Astrocyte (in vitro differentiated cells and primary cell): ENCODE measurements at regions not wholly inside any gene's neighbourhood (a gene's known extent, or its start where the extent isn't known, plus 50 kb on each side); places are given as distances from the start of the nearest gene placed in this dataset.

ENCODE experiments used
- DNase-seq: peaks from one replicate; pipeline ENCODE4 v3.0.0-alpha.2; 2010; ENCODE audit warnings: low read depth
- FAIRE-seq: peaks from 2 replicates; lab custom pipeline; 2011; peaks lifted over from hg19 to GRCh38; lab: Jason Lieb, UNC
- H2AFZ ChIP-seq: 2 replicates; pipeline ENCODE4 v1.6.0; 2012; ENCODE audit warnings: low read depth, low read length, inconsistent platforms
- H3K27ac ChIP-seq: 2 replicates; pipeline ENCODE4 v1.5.1; 2011; ENCODE audit warnings: low read depth, low read length, inconsistent platforms
- H3K27me3 ChIP-seq: 2 replicates; pipeline ENCODE4 v1.6.0; 2011; ENCODE audit warnings: low read length, inconsistent platforms; ENCODE audit not compliant: insufficient read depth
- H3K36me3 ChIP-seq: 2 replicates; pipeline ENCODE4 v1.5.1; 2011; ENCODE audit warnings: low read length, inconsistent platforms; ENCODE audit not compliant: insufficient read depth
- H3K4me1 ChIP-seq: 2 replicates; pipeline ENCODE4 v1.5.1; 2011; ENCODE audit warnings: low read length, inconsistent platforms; ENCODE audit not compliant: insufficient read depth
- H3K4me2 ChIP-seq: 2 replicates; pipeline ENCODE4 v1.6.0; 2012; ENCODE audit warnings: low read length, inconsistent platforms
- H3K4me3 ChIP-seq: 2 replicates; pipeline ENCODE4 v1.5.1; 2011; ENCODE audit warnings: low read depth, mild to moderate bottlenecking, low read length, inconsistent platforms; ENCODE audit not compliant: insufficient read depth
- H3K79me2 ChIP-seq: 2 replicates; pipeline ENCODE4 v1.6.0; 2012; ENCODE audit warnings: mild to moderate bottlenecking, low read length, inconsistent platforms; ENCODE audit not compliant: insufficient read depth
- H3K9ac ChIP-seq: 2 replicates; pipeline ENCODE4 v1.6.0; 2012; ENCODE audit warnings: mild to moderate bottlenecking, low read length, inconsistent platforms
- H3K9me3 ChIP-seq: 2 replicates; pipeline ENCODE4 v1.5.1; 2012; ENCODE audit warnings: low read depth, mild to moderate bottlenecking, low read length, inconsistent platforms; ENCODE audit not compliant: insufficient read depth
- H4K20me1 ChIP-seq: 2 replicates; pipeline ENCODE4 v1.6.0; 2012; ENCODE audit warnings: low read length, inconsistent platforms; ENCODE audit not compliant: insufficient read depth
- H3K27ac Mint-ChIP-seq: one replicate; pipeline ENCODE4 v1.8.0; 2021; ENCODE audit warnings: mild to moderate bottlenecking, mixed read lengths; ENCODE audit not compliant: unreplicated experiment
- H3K27me3 Mint-ChIP-seq: one replicate; pipeline ENCODE4 v1.8.0; 2021; ENCODE audit warnings: low read depth, mixed read lengths; ENCODE audit not compliant: unreplicated experiment
- H3K36me3 Mint-ChIP-seq: one replicate; pipeline ENCODE4 v1.8.0; 2021; ENCODE audit warnings: low read depth, mixed read lengths; ENCODE audit not compliant: unreplicated experiment
- H3K4me1 Mint-ChIP-seq: one replicate; pipeline ENCODE4 v1.8.0; 2021; ENCODE audit warnings: low read depth, mixed read lengths; ENCODE audit not compliant: unreplicated experiment
- H3K4me3 Mint-ChIP-seq: one replicate; pipeline ENCODE4 v1.8.0; 2021; ENCODE audit warnings: mild to moderate bottlenecking, moderate library complexity, mixed read lengths; ENCODE audit not compliant: unreplicated experiment
- H3K9me3 Mint-ChIP-seq: one replicate; pipeline ENCODE4 v1.8.0; 2021; ENCODE audit warnings: mild to moderate bottlenecking, mixed read lengths; ENCODE audit not compliant: unreplicated experiment
- EZH2 ChIP-seq: IDR thresholded peaks from 2 replicates; pipeline ENCODE4 v1.6.1; 2012; ENCODE audit warnings: mild to moderate bottlenecking, low read length, inconsistent platforms; ENCODE audit not compliant: insufficient read depth
- TF ChIP-seq, protein P1 (sequence below): IDR thresholded peaks from 2 replicates; pipeline ENCODE4 v1.5.1; 2011; ENCODE audit warnings: low read depth, mild to moderate bottlenecking, inconsistent platforms, low read length, moderate library complexity; ENCODE audit not compliant: insufficient read depth

DNA sequence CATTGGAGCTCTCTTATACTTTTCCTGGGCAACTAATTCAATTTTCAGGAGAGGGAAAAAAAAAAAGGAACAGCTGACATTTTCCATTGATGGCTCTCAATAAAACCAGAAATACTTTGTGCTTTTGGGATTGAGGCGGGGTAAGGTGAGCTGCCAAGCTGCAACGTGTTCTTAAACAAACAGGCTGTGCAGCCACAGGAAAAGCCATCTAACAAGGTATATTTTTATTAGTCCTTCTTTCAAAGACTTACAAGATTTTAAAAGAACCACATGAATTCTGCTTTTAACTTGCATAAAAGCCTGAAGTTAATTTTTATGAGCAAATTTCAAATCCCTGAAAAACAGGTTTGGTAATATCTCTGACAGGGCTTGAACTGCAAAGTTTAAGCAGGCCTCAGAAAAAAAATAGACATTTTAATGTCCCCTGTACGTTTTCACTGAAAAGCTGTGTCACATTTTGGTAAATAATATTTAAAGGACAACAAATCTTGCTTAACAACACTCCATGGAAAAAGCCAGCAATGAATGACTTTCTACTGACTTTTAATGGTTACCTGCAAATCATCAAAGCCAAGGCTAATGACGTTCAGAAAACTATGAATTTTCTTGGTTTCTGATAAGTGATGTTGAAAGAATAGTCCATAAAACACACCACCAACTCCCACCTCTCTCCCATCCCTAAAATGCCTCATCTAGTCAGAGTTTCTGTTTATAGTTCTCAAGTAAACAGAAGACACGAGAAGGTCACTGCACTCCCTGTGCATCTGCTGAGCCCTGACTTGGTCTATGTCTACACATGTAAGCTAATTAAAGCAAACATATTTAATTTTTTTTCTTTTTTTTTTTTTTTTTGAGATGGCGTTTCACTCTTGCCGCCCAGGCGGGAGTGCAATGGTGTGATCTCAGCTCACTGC lies 433.6 kb downstream of the PIK3R1 start:
- Histone ChIP-seq H3K27ac (no peak overlapping the region), H3K36me3 (no peaks in the 10 kb centered on the region), H3K4me3 (no peak overlapping the region), H3K79me2 (no peaks in the 10 kb centered on the region), H3K4me2 (no peak overlapping the region), H3K9ac (no peak overlapping the region), H2AFZ (no peak overlapping the region), H3K9me3 (no peaks in the 10 kb centered on the region), H3K4me1 (no peaks in the 10 kb centered on the region), H4K20me1 (no peaks in the 10 kb centered on the region), H3K27me3 (no peaks in the 10 kb centered on the region)
- no peak for DNase-seq
- Mint-ChIP-seq H3K4me3 (no peak overlapping the region), H3K36me3 (no peaks in the 10 kb centered on the region), H3K27me3 (no peaks in the 10 kb centered on the region), H3K4me1 (no peaks in the 10 kb centered on the region), H3K27ac (no peak overlapping the region), H3K9me3 (no peaks in the 10 kb centered on the region)
- FAIRE-seq = no peak
- no peak for TF ChIP-seq EZH2
- TF ChIP-seq, protein P1, sequence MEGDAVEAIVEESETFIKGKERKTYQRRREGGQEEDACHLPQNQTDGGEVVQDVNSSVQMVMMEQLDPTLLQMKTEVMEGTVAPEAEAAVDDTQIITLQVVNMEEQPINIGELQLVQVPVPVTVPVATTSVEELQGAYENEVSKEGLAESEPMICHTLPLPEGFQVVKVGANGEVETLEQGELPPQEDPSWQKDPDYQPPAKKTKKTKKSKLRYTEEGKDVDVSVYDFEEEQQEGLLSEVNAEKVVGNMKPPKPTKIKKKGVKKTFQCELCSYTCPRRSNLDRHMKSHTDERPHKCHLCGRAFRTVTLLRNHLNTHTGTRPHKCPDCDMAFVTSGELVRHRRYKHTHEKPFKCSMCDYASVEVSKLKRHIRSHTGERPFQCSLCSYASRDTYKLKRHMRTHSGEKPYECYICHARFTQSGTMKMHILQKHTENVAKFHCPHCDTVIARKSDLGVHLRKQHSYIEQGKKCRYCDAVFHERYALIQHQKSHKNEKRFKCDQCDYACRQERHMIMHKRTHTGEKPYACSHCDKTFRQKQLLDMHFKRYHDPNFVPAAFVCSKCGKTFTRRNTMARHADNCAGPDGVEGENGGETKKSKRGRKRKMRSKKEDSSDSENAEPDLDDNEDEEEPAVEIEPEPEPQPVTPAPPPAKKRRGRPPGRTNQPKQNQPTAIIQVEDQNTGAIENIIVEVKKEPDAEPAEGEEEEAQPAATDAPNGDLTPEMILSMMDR = no peak

DNA sequence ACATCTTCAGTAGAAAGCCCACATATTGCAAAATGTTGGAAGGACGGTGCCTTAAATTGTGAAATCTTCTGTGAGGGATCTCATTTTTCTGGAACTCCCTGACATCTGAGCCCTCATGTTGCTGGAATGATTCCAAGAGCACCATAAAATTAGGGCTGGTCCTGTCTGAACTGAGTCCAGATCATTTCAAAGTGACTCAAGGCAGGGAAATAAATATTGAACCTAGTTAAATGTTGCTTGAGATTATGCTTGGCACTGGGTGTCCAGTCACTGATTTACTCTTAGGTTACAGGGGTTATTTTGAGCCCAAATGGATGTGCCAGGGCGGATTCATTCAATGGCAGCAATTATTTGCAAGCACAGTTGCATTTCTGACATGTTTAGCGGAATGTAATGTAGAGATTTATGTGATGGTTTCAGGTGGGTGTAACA lies 437.0 kb downstream of the PIK3R1 start:
- Histone ChIP-seq H3K4me1 (no peaks in the 10 kb centered on the region), H4K20me1 (no peaks in the 10 kb centered on the region), H3K27ac (no peak overlapping the region), H3K79me2 (no peaks in the 10 kb centered on the region), H3K4me2 (no peak overlapping the region), H2AFZ (no peak overlapping the region), H3K27me3 (no peaks in the 10 kb centered on the region), H3K9ac (no peak overlapping the region), H3K36me3 (no peaks in the 10 kb centered on the region), H3K4me3 (no peak overlapping the region), H3K9me3 (no peaks in the 10 kb centered on the region)
- FAIRE-seq (no peak), DNase-seq (peak; percentile 25)
- H3K36me3 Mint-ChIP-seq = peaks cover 3% of the 10 kb centered on the region
- peaks cover 1% of the 10 kb centered on the region for H3K9me3 Mint-ChIP-seq
- H3K27ac Mint-ChIP-seq = no peak overlapping the region
- no peaks in the 10 kb centered on the region for H3K4me1 Mint-ChIP-seq
- H3K27me3 Mint-ChIP-seq = no peaks in the 10 kb centered on the region
- H3K4me3 Mint-ChIP-seq = no peak overlapping the region
- no peak for TF ChIP-seq EZH2
- TF ChIP-seq, protein P1 = no peak

DNA sequence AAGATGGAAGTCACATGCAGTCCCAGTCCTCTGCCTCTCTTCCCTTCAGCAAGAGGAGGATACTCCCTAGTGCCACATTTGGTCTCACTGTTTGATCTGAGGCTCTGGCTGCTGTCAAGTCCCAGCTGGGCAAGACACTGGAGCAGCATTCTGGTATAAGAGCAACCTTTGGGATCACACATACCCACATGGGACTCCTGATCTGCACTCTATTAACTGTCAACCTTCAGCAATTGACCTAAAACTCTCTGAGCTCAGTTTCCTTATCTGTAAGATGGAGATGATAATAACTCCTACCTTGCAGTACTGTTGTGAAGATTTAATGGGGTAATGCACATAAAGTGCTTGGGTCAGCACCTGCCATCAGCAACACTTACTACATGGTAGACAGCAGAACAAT lies 437.9 kb downstream of the PIK3R1 start:
- H3K27me3 ChIP-seq = no peaks in the 10 kb centered on the region
- no peak overlapping the region for H3K27ac ChIP-seq
- H3K4me3 ChIP-seq = no peak overlapping the region
- H4K20me1 ChIP-seq = no peaks in the 10 kb centered on the region
- H3K27me3 Mint-ChIP-seq = no peaks in the 10 kb centered on the region
- H3K36me3 ChIP-seq = no peaks in the 10 kb centered on the region
- no peak overlapping the region for H3K9ac ChIP-seq
- FAIRE-seq (no peak), DNase-seq (no peak)
- H3K79me2 ChIP-seq = no peaks in the 10 kb centered on the region
- H3K36me3 Mint-ChIP-seq = peaks cover 3% of the 10 kb centered on the region
- H3K27ac Mint-ChIP-seq = no peak overlapping the region
- no peaks in the 10 kb centered on the region for H3K9me3 ChIP-seq
- no peak overlapping the region for H2AFZ ChIP-seq
- no peak overlapping the region for H3K4me2 ChIP-seq
- no peaks in the 10 kb centered on the region for H3K4me1 Mint-ChIP-seq
- H3K4me3 Mint-ChIP-seq = no peak overlapping the region
- no peaks in the 10 kb centered on the region for H3K4me1 ChIP-seq
- TF ChIP-seq EZH2 = no peak
- TF ChIP-seq, protein P1 = no peak
- H3K9me3 Mint-ChIP-seq = peaks cover 1% of the 10 kb centered on the region
